ENCODE measurements at regions not wholly inside any gene's neighbourhood (a gene's known extent, or its start where the extent isn't known, plus 50 kb on each side); places are given as distances from the start of the nearest gene placed in this dataset.

- Histone ChIP-seq H3K4me1 (ENCODE audit: low read depth, poor library complexity, severe bottlenecking) (peaks cover 20% of the 10 kb centered on the region), H3K9ac (no peak overlapping the region), H3K36me3 (ENCODE audit: insufficient read depth) (no peaks in the 10 kb centered on the region), H3K4me2 (no peak overlapping the region), H3K27ac (no peak overlapping the region), H3K4me3 (IDR thresholded peaks at IDR 0.05; ENCODE audit: insufficient read depth, low read depth, low read length) (no peak overlapping the region), H2AFZ (ENCODE audit: low read depth) (no peak overlapping the region), H3K27me3 (ENCODE audit: insufficient read depth, low read depth) (no peaks in the 10 kb centered on the region), H4K20me1 (ENCODE audit: insufficient read depth) (no peaks in the 10 kb centered on the region), H3K79me2 (ENCODE audit: insufficient read depth, low read depth) (no peaks in the 10 kb centered on the region)
- no peak for TF ChIP-seq CTCF (conservative IDR thresholded peaks at IDR 0.05; ENCODE audit: low read depth, low read length)
Measured at GRCh38 chr3:26960382-26960781, 337.8 kb downstream of the LRRC3B start.

DNA sequence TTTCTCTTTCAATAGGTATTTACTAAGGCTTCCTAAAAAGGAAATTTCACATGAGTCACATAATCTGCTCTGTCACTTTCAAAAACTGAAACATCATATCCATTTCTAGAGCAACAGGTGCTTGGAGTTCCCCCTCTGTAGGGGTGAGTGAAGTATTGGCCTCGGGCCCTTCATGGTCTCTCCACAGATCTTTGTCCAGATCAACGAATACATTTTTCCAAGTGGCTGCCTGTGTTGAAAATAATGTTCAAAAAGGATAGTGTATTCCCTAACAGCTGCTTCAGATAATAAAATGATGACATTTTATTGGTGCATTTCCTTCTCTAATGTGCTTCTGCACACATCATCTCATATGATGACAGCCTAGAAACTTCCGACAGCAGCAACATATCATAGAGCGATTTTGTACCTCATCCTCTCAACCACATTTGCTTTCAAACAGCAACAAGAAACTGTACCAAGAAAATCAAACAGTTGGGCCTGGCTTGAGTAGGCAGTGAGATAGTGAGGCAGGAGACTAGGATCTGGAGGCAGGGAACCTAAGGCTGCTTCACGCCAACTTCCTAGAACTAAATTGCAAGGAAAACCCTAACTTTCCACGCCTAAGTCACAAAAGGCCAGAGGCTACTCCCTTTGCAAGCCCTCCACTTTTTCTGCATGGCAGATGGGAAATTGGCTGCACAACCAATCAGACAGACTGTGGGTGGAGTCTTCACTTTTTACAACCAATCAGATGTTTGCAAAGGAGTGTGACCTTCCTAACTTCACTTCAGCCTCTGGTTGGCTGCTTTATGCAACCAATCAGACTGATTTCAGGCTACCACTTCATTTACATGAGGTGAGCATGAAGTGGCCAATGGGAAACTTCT is 340.2 kb downstream of the LRRC3B start:
- Histone ChIP-seq H3K4me3 (IDR thresholded peaks at IDR 0.05; ENCODE audit: insufficient read depth, low read depth, low read length) (no peak overlapping the region), H3K4me2 (peak overlapping the region; percentile 66), H3K9ac (peak overlapping the region; percentile 22; the same call in 1 of the 2 replicates), H3K27me3 (ENCODE audit: insufficient read depth, low read depth) (no peaks in the 10 kb centered on the region), H3K4me1 (ENCODE audit: low read depth, poor library complexity, severe bottlenecking) (peaks cover 20% of the 10 kb centered on the region), H3K36me3 (ENCODE audit: insufficient read depth) (no peaks in the 10 kb centered on the region), H3K79me2 (ENCODE audit: insufficient read depth, low read depth) (no peaks in the 10 kb centered on the region), H3K27ac (peak overlapping the region; percentile 65), H2AFZ (ENCODE audit: low read depth) (peak overlapping the region; percentile 41), H4K20me1 (ENCODE audit: insufficient read depth) (no peaks in the 10 kb centered on the region)
- no peak for TF ChIP-seq CTCF (conservative IDR thresholded peaks at IDR 0.05; ENCODE audit: low read depth, low read length)

GRCh38 chr3:26963361-26963743 is 340.8 kb downstream of the LRRC3B start:
- Histone ChIP-seq H3K79me2 (ENCODE audit: insufficient read depth, low read depth) (no peaks in the 10 kb centered on the region), H3K27me3 (ENCODE audit: insufficient read depth, low read depth) (no peaks in the 10 kb centered on the region), H3K27ac (peak overlapping the region; percentile 65), H3K4me1 (ENCODE audit: low read depth, poor library complexity, severe bottlenecking) (peaks cover 20% of the 10 kb centered on the region), H2AFZ (ENCODE audit: low read depth) (peak overlapping the region; percentile 41; the same call in 1 of the 2 replicates), H3K4me2 (peak overlapping the region; percentile 66; the same call in 1 of the 2 replicates), H3K36me3 (ENCODE audit: insufficient read depth) (no peaks in the 10 kb centered on the region), H3K4me3 (IDR thresholded peaks at IDR 0.05; ENCODE audit: insufficient read depth, low read depth, low read length) (no peak overlapping the region), H3K9ac (no peak overlapping the region; the same call in 1 of the 2 replicates), H4K20me1 (ENCODE audit: insufficient read depth) (no peaks in the 10 kb centered on the region)
- TF ChIP-seq CTCF (conservative IDR thresholded peaks at IDR 0.05; ENCODE audit: low read depth, low read length): peak; percentile 60

DNA sequence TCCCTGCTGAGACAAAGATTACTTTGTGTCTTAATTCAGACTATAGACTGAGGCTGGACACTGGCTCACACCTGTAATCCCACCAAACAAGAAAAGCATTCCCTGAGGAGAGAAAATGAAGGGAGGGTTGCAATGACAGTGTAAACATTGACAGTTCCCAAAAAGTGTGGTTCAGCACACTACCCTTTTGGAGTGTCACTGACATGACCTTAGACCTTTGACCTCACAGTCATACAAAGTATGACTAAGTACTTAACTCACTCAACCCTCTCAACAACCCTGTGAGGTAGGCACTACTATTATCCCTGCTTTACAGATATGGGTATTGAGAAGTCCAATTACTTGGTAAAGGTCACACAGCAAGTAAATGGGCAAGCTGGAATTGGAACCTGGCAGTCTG is 341.7 kb downstream of the LRRC3B start:
- no peak overlapping the region for H3K4me3 ChIP-seq (IDR thresholded peaks at IDR 0.05; ENCODE audit: insufficient read depth, low read depth, low read length)
- no peaks in the 10 kb centered on the region for H3K79me2 ChIP-seq (ENCODE audit: insufficient read depth, low read depth)
- H3K4me1 ChIP-seq (ENCODE audit: low read depth, poor library complexity, severe bottlenecking): peaks cover 20% of the 10 kb centered on the region
- TF ChIP-seq CTCF (conservative IDR thresholded peaks at IDR 0.05; ENCODE audit: low read depth, low read length): no peak
- no peak overlapping the region for H3K9ac ChIP-seq
- no peak overlapping the region for H3K4me2 ChIP-seq
- no peaks in the 10 kb centered on the region for H4K20me1 ChIP-seq (ENCODE audit: insufficient read depth)
- no peak overlapping the region for H2AFZ ChIP-seq (ENCODE audit: low read depth)
- H3K27me3 ChIP-seq (ENCODE audit: insufficient read depth, low read depth): no peaks in the 10 kb centered on the region
- H3K36me3 ChIP-seq (ENCODE audit: insufficient read depth): no peaks in the 10 kb centered on the region
- no peak overlapping the region for H3K27ac ChIP-seq

Measured in KMS-11 (cell line).